HFF-Myc (cell line): ENCODE measurements at regions not wholly inside any gene's neighbourhood (a gene's known extent, or its start where the extent isn't known, plus 50 kb on each side); places are given as distances from the start of the nearest gene placed in this dataset.

Experiments used
- DNase-seq: peaks from one replicate; pipeline ENCODE4 v3.0.0-alpha.2; 2011; ENCODE audit warnings: low read depth; ENCODE audit errors: extremely low read depth
- H3K4me3 ChIP-seq: replicated peaks from 2 replicates; pipeline ENCODE4 v1.5.1; 2011; ENCODE audit warnings: low read depth, mild to moderate bottlenecking, control low read depth, low read length
- TF ChIP-seq, protein P1 (sequence below): IDR thresholded peaks from 2 replicates; pipeline ENCODE4 v1.5.1; 2012; ENCODE audit warnings: mild to moderate bottlenecking, low read depth, low read length, control low read depth; ENCODE audit errors: missing control alignments

DNA sequence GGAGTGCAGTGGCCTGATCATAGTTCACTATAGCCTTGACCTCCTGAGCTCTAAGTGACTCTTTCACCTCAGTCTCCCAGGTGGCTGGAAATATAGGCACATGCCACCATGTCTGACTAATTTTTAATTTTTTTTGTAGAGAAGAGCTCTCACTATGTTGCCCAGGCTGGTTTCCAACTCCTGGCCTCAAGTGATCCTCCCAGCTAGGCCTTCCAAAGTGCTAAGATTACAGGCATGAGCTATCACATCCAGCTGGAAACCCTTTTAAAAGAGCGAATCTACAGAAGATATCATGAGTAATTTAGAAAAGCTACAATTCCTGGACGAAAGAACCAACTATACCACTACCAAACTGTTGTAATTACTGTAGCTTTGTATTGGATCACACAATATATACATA is 394.4 kb upstream of the AUTS2 start:
- TF ChIP-seq, protein P1, sequence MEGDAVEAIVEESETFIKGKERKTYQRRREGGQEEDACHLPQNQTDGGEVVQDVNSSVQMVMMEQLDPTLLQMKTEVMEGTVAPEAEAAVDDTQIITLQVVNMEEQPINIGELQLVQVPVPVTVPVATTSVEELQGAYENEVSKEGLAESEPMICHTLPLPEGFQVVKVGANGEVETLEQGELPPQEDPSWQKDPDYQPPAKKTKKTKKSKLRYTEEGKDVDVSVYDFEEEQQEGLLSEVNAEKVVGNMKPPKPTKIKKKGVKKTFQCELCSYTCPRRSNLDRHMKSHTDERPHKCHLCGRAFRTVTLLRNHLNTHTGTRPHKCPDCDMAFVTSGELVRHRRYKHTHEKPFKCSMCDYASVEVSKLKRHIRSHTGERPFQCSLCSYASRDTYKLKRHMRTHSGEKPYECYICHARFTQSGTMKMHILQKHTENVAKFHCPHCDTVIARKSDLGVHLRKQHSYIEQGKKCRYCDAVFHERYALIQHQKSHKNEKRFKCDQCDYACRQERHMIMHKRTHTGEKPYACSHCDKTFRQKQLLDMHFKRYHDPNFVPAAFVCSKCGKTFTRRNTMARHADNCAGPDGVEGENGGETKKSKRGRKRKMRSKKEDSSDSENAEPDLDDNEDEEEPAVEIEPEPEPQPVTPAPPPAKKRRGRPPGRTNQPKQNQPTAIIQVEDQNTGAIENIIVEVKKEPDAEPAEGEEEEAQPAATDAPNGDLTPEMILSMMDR: no peak
- no peak for DNase-seq

DNA sequence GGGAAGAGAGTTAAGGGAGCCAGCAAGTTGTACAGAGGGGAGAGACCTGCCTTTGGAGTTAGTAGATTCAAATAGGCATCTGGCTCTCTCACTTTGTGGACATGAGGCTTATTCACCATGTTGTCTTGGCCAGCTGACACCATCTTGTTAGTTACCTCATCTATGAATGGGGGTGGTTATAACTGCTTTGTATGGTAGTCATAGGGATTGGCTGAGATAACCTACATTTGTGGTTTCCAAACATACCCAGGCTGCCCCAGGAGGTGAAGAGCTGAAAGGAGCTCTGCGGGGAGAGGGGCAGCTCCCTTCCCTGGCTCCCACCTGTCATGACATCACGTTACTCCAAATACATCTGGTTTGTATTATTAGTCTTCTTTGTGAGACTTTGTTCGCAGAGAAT is 393.3 kb upstream of the AUTS2 start:
- no peak for DNase-seq
- no peak overlapping the region for H3K4me3 ChIP-seq
- TF ChIP-seq, protein P1: no peak

More for the DNA sequence above, 394.4 kb upstream of the AUTS2 start:
- H3K4me3 ChIP-seq: no peak overlapping the region

DNA sequence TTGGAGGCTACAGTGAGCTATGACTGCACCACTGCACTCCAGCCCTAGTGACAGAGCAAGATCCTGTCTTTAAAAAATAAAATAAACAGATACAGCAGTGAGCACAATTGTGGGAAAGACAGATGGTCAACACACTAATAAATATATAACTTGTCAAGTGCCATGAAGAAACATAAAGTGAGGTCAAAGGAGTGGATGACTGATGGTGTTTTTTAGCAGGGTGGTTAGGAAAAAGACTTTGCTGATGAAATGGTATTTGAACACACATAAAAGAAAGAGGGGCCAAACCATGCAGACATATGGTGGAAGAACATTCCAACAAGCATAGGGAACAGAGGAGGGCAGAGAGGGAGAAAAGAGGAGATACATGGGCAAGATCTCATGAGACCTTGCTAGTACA is 392.7 kb upstream of the AUTS2 start:
- TF ChIP-seq, protein P1: no peak
- H3K4me3 ChIP-seq: no peak overlapping the region
- no peak for DNase-seq

DNA sequence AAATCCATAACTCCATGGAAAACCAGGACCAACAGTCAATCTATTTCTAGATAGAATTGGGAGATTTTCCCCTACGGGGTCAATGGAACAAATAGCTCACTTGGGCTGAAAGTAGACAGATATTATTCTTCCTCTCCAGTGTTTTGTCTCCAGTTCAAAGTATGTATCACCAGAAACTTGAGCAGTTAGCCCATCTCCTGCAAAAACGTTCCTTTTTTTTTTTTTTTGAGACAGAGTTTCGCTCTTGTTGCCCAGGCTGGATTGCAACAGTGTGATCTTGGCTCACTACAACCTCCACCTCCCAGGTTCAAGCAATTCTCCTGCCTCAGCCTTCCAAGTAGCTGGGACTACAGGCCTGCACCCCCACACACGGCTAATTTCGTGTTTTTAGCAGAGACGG is 390.0 kb upstream of the AUTS2 start:
- DNase-seq: no peak
- TF ChIP-seq, protein P1: no peak
- H3K4me3 ChIP-seq: no peak overlapping the region

DNA sequence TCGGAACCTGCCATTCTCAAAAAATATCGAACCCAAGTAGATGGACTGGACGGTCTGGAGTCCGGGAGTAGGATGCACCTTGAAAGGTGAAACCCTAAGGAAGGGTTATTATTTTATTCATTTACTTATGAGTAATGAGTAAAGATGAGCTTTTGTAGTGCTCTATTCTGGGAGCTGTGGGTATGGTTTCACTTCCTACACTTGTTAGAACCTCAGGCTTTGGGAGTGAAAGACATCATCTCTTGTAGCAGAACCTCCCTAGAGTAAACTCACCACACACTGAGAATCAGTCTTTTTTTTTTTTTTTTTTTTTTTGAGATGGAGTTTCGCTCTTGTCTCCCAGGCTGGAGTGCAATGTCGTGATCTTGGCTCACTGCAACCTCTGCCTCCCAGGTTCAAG is 389.4 kb upstream of the AUTS2 start:
- TF ChIP-seq, protein P1: no peak
- H3K4me3 ChIP-seq: no peak overlapping the region
- DNase-seq: no peak

DNA sequence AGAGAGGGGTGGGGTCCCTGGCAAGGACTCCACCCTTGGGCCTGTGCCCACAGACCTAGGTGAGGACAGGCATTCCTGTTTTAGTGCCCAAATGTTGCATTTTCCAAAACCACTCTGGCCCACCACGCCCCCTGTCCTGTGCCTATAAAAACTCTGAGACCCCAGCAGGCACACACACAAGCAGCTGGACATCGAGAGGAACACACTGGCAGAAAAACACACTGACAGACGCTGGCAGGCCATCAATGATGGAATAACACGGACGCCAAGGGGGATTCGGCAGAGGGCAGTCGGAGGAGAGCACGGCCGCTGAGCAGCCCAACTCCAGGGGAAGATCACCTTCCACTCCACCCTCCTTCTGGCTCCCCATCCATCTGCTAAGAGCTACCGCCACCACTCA is 386.9 kb upstream of the AUTS2 start:
- no peak for DNase-seq
- H3K4me3 ChIP-seq: no peak overlapping the region

DNA sequence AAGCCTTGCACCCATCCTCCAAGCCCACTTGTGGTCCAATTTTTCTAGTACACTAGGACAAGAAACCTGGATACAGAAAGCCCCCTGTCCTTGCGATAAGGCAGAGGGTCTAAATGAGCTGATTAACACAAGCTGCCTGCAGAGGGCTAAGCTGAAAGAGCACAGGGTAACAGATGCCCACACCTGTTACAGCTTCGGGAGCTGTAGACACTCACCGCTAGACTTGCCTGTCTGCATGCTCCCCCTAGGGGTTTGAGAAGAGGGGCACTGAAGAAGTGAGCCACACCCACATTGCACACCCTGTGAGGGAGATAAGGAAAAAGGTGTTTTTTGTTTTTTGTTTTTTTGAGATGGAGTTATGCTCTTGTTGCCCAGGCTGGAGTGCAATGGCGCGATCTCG is 386.5 kb upstream of the AUTS2 start:
- TF ChIP-seq, protein P1: no peak
- DNase-seq: no peak

More for the DNA sequence above, 386.9 kb upstream of the AUTS2 start:
- TF ChIP-seq, protein P1: no peak

More for the DNA sequence above, 386.5 kb upstream of the AUTS2 start:
- no peak overlapping the region for H3K4me3 ChIP-seq
